Left ventricle myocardium inferior (tissue), 1 donor: ENCODE measurements at regions not wholly inside any gene's neighbourhood (a gene's known extent, or its start where the extent isn't known, plus 50 kb on each side); places are given as distances from the start of the nearest gene placed in this dataset.

ENCODE experiments used
- DNase-seq: peaks from one replicate; pipeline ENCODE4 v3.0.0-alpha.2; 2020
- H3K27ac ChIP-seq: fragments of 200-600 bp; replicated peaks from 2 replicates; pipeline ENCODE4 v1.8.0; 2021
- H3K27me3 ChIP-seq: fragments of 200-600 bp; 2 replicates; pipeline ENCODE4 v1.8.0; 2021; ENCODE audit warnings: low read depth
- H3K36me3 ChIP-seq: fragments of 200-600 bp; 2 replicates; pipeline ENCODE4 v1.8.0; 2021
- H3K4me1 ChIP-seq: fragments of 200-600 bp; 2 replicates; pipeline ENCODE4 v1.8.0; 2021
- H3K4me3 ChIP-seq: fragments of 200-600 bp; 2 replicates; pipeline ENCODE4 v1.8.0; 2021; ENCODE audit warnings: mild to moderate bottlenecking, moderate library complexity
- H3K9me3 ChIP-seq: fragments of 200-600 bp; replicated peaks from 2 replicates; pipeline ENCODE4 v1.8.0; 2021
- intact Hi-C: fragments of 100-400 bp; cut with micrococcal nuclease; formaldehyde crosslinking; loops from one replicate; pipeline ENCODE4 v1.11.0; 2022
- TF ChIP-seq, protein P1 (sequence below): fragments of 200-600 bp; IDR thresholded peaks from 2 replicates; pipeline ENCODE4 v1.8.0; 2021; ENCODE audit warnings: antibody characterized with exemption, mild to moderate bottlenecking, borderline replicate concordance
- donor health status: DM: no; HTN: yes; CAD: no; lungs with severe emphysema.

GRCh38 chr12:63020269-63020668 lies 85.3 kb upstream of the PPM1H start:
- H3K27ac ChIP-seq, result no peak overlapping the region
- TF ChIP-seq, protein P1, sequence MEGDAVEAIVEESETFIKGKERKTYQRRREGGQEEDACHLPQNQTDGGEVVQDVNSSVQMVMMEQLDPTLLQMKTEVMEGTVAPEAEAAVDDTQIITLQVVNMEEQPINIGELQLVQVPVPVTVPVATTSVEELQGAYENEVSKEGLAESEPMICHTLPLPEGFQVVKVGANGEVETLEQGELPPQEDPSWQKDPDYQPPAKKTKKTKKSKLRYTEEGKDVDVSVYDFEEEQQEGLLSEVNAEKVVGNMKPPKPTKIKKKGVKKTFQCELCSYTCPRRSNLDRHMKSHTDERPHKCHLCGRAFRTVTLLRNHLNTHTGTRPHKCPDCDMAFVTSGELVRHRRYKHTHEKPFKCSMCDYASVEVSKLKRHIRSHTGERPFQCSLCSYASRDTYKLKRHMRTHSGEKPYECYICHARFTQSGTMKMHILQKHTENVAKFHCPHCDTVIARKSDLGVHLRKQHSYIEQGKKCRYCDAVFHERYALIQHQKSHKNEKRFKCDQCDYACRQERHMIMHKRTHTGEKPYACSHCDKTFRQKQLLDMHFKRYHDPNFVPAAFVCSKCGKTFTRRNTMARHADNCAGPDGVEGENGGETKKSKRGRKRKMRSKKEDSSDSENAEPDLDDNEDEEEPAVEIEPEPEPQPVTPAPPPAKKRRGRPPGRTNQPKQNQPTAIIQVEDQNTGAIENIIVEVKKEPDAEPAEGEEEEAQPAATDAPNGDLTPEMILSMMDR, result no peak
- intact Hi-C loops, result no loop called here
- H3K4me1 ChIP-seq, result no peaks in the 10 kb centered on the region
- H3K4me3 ChIP-seq, result no peak overlapping the region
- H3K9me3 ChIP-seq, result no peaks in the 10 kb centered on the region
- DNase-seq, result no peak
- H3K36me3 ChIP-seq, result no peaks in the 10 kb centered on the region
- no peaks in the 10 kb centered on the region for H3K27me3 ChIP-seq

DNA sequence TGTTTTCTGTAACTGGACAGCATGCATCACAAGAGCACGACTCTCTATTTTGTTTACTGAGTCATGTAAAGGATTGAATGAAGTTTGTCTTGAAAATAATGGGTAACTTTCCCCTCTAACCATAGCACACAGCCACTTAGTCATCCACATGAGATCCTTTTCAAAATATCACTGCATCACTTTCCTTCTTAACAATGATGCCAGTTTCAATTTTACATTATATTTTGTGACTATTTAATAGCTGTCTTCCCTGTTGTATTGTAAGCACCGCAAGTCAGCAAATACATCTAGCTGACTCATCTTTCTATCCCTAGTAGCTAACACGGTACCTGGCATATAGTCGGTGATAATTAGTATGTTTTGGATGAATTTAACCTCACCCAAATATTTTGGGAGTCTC lies 83.3 kb upstream of the PPM1H start:
- Histone ChIP-seq H3K27me3 (no peaks in the 10 kb centered on the region), H3K4me1 (no peaks in the 10 kb centered on the region), H3K27ac (no peak overlapping the region), H3K9me3 (no peaks in the 10 kb centered on the region), H3K4me3 (no peak overlapping the region), H3K36me3 (no peaks in the 10 kb centered on the region)
- DNase-seq, result no peak
- intact Hi-C loops, result no loop called here
- TF ChIP-seq, protein P1, result no peak

- H3K4me3 ChIP-seq, result no peak overlapping the region
- no peaks in the 10 kb centered on the region for H3K9me3 ChIP-seq
- intact Hi-C loops, result no loop called here
- H3K4me1 ChIP-seq, result no peaks in the 10 kb centered on the region
- no peaks in the 10 kb centered on the region for H3K36me3 ChIP-seq
- no peak overlapping the region for H3K27ac ChIP-seq
- no peak for DNase-seq
- TF ChIP-seq, protein P1, result no peak
- no peaks in the 10 kb centered on the region for H3K27me3 ChIP-seq
These were observed 78.4 kb upstream of the PPM1H start for GRCh38 chr12:63013302-63013701.

- Histone ChIP-seq H3K27ac (no peak overlapping the region), H3K27me3 (no peaks in the 10 kb centered on the region), H3K9me3 (no peaks in the 10 kb centered on the region), H3K4me3 (no peak overlapping the region), H3K36me3 (no peaks in the 10 kb centered on the region), H3K4me1 (no peaks in the 10 kb centered on the region)
- DNase-seq, result no peak
- intact Hi-C loops, result no loop called here
- TF ChIP-seq, protein P1, result no peak
These were observed 75.7 kb upstream of the PPM1H start for GRCh38 chr12:63010698-63011097.

DNA sequence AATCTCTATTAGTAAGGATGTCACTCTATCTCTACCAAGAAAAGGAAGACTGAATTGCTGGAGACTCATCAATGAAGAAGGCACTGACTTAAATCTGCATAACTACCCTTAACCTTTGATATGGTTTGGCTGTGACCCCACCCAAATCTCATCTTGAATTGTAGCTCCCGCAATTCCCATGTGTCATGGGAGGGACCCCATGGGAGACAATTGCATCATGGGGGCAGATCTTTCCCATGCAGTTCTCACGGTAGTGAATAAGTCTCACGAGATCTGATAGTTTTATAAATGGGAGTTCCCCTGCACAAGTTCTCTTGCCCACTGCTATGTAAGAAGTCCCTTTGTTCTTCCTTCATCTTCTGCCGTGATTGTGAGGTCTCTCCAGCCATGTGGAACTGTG lies 73.4 kb upstream of the PPM1H start:
- no peak for DNase-seq
- Histone ChIP-seq H3K4me3 (no peak overlapping the region), H3K9me3 (no peaks in the 10 kb centered on the region), H3K27me3 (no peaks in the 10 kb centered on the region), H3K4me1 (no peaks in the 10 kb centered on the region), H3K36me3 (no peaks in the 10 kb centered on the region), H3K27ac (no peak overlapping the region)
- intact Hi-C loops, result no loop called here
- TF ChIP-seq, protein P1, result no peak

GRCh38 chr12:63007726-63008125 lies 72.8 kb upstream of the PPM1H start:
- intact Hi-C loops, result no loop called here
- H3K4me1 ChIP-seq, result no peaks in the 10 kb centered on the region
- no peak for DNase-seq

More at GRCh38 chr12:63007726-63008125, 72.8 kb upstream of the PPM1H start:
- TF ChIP-seq, protein P1, result no peak
- Histone ChIP-seq H3K27me3 (no peaks in the 10 kb centered on the region), H3K9me3 (no peaks in the 10 kb centered on the region), H3K36me3 (no peaks in the 10 kb centered on the region), H3K4me3 (no peak overlapping the region), H3K27ac (no peak overlapping the region)
